ENCODE measurements at regions not wholly inside any gene's neighbourhood (a gene's known extent, or its start where the extent isn't known, plus 50 kb on each side); places are given as distances from the start of the nearest gene placed in this dataset.
"Not testable (repeated sequence)": the region's sequence is repeated elsewhere in the genome, so short reads cannot be mapped to it uniquely, and the experiment has no call there.

DNA sequence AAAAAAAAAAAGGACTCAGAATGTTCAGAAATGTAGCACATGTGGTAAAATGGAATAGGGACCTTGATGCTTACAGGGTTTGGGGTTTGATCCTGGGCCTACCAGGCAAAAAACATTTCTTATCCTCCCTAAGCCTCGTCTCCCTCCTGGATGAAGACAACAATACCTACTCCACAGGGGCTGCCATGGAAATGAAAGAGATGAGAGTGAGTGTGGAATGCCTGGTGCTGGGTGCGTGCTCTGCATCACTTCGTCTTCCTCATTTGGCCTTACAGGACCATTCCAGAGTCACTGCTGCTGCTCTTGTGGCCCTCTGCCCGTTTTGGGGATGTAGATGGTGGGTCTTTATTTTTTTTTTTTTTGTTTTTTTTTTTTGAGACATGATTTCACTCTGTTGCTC is 692.9 kb upstream of the EEF2KMT start:
- no peak for DNase-seq

- DNase-seq: no peak
Observed at GRCh38 chr16:5789033-5789432, 691.4 kb upstream of the EEF2KMT start.

DNA sequence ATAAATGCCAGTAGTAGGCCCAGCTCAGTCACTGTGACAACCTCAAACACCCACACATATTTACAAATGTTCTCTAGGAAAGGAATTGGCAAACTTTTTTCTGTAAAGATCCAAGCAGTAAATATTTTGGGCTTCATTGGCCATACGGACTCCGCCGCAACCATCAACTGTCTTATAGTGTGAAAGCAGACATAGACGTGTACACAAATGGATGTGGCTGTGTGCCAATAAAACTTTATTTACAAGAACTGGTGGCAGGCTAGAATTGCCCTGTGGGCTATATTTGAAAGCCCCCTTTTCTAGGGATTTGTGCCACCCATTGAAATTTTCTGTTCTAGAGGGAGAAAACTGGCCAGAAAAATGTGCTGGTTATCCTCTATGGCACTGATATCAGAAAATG is 683.8 kb upstream of the EEF2KMT start:
- DNase-seq: no peak

- no peak for DNase-seq
Observed at GRCh38 chr16:5776876-5777275, 679.3 kb upstream of the EEF2KMT start.

DNA sequence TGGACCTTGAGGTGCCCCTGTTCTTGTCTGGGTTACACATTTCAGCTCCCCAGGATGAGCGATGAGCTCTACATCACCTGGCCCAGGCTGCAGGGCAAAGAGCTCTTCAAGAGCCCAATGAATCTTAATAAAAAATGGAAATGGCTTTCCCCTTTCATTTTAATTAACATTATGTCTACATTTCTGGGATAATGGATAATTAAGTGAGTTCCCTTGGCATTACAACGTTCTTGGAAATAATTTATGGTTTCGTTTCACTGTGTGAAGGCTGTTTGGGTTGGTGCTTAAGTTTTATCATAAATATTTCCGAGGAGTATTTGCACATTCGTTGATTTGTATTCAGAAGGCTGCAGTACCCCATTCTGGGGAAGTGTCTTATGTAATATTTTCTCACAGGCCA is 678.3 kb upstream of the EEF2KMT start:
- DNase-seq: no peak

DNA sequence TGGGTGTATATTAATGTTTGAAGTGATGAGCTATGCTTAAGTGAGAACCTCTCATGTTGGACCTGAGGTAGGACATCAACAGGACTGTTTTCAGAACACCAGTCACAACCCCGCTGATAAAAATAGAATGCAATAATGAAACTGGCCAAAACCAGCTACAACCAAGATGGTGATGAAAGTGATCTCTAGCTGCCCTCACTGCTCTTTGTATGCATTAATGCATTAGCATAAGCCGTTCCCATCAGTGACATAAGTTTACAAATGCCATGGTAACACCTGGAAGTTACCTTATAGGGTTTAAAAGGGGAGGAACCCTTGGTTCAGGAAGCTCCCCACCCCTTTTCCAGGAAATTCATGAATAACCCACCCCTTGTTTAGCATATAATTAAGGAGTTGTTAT is 672.5 kb upstream of the EEF2KMT start:
- DNase-seq: no peak

- DNase-seq: no peak
Observed at GRCh38 chr16:5769513-5769912, 671.9 kb upstream of the EEF2KMT start.

- DNase-seq: no peak
Observed at GRCh38 chr16:5768445-5768844, 670.9 kb upstream of the EEF2KMT start.

DNA sequence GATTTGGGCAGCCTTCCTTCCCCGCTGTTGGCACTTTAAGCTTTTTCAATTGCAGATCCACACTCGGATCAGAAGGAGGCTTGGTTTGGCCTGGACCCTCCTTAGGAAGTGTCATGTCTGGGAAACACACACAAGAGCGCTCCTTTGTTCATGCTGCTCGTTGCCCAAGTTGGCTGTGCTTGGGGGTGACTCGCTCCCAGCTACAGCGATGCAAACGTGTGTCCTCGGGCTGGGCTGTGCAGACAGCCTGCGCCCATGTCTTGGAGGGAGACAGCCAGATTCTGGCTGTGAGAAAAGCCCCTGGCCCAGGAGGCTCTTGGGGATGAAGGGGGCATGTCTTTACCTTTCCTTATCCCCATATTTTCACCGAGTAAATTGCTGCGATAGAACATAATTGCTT is 665.6 kb upstream of the EEF2KMT start:
- no peak for DNase-seq

GRCh38 chr16:5762362-5762761 is 664.8 kb upstream of the EEF2KMT start:
- no peak for DNase-seq

DNA sequence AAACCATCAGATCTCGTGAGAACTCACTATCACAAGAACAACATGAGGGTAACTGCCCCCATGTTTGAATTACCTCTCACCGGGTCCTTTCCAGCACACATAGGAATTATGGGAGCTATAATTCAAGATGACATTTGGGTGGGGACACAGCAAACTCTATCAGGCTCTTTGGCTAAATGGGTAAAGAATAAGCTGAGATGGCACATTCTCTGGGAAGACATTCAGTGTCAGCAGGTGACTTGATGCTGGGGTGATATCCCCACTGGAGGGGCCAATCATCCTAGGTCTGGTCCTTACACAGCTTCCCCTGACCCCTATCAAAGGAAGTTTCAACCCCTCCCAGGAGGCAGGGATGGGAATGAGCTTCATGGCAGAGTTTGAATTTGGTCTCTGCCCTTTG is 664.0 kb upstream of the EEF2KMT start:
- DNase-seq: no peak

- no peak for DNase-seq
Observed at GRCh38 chr16:5758281-5758680, 660.7 kb upstream of the EEF2KMT start.

- DNase-seq: no peak
Observed at GRCh38 chr16:5756969-5757368, 659.4 kb upstream of the EEF2KMT start.

DNA sequence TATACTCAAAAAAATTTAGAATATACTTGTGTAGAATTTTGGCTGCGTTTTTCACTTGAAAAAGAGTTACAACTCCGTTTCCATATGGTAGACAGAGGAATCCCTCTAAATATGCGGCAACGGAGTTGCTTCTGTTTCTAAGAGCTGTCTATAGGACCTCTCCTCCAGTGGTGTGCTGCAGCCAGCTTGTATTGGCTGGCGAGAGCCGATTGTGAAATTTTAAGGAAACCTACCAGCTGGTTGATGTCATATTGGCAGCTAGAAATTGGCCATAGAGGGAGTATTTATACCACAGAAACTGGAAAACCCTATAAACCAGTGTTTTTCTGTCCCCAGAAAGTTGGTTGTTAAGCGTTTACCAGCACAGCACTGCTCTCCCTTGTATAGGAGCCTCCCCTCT is 655.8 kb upstream of the EEF2KMT start:
- no peak for DNase-seq

DNA sequence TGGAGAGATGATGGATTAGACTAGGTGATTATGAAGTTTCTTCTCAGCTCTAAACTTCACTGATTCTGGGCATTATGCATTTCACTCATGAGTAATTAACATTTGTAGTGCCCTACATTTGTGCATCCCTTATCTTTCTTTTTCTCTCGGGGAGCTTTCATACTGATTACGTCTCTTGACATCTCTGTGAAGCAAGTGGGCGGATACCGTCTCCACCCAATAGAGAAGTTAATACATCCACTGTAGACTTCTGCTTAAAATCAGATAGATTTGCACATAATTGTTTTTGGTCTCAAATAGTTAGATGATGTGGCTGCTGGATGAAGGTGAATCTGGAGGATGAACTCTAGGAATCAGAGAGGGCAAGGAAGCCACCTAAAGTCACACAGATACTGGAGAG is 653.6 kb upstream of the EEF2KMT start:
- DNase-seq: no peak

DNA sequence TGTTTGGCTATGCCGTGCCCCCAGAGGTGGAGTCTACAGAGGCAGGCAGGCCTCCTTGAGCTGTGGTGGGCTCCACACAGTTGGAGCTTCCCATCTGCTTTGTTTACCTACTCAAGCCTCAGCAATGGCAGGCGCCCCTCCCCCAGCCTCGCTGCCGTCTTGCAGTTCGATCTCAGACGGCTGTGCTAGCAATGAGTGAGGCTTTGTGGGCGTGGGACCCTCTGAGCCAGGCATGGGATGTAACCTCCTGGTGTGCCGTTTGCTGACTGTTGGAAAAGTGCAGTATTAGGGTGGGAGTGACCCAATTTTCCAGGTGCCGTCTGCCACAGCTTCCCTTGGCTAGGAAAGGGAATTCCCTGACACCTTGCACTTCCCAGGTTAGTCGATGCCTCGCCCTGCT is 652.8 kb upstream of the EEF2KMT start:
- DNase-seq: not testable (repeated sequence)

DNA sequence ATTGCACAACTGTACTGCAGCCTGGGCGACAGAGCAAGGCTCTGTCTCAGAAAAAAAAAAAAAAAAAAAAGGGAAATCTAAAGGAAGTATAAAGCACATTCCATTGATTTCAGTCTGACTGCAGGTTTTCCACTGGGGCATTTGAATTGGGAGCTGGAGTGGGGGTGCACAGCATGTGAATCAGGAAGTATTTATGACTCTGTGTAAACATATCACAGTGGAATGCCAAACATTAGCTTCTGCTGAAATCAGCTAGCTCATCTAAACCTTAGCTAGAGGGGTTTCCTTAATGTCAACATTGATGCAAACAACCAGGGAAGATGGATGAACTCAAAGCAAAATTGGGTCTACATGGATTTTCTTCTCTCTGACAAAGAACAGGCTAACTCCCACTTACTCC is 641.0 kb upstream of the EEF2KMT start:
- no peak for DNase-seq

GRCh38 chr16:5736209-5736930 is 638.8 kb upstream of the EEF2KMT start:
- no peak for DNase-seq

DNA sequence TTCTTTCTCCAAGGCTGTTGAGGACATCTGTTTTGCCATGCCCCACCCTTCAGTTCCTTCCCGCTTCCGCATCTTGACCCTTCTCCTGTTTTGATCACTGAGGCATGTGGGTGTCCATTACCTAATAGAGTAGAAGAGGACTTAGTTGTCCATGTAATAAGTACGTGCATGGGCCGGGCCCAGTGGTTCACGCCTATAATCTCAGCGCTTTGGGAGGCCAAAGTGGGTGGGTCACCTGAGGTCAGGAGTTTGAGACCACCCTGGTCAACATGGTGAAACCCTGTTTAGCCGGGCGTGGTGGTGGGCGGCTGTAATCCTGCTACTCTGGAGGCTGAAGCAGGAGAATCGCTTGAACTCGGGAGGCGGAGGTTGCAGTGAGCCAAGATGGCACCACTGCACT is 637.8 kb upstream of the EEF2KMT start:
- no peak for DNase-seq

- DNase-seq: no peak
Observed at GRCh38 chr16:5730783-5731182, 633.2 kb upstream of the EEF2KMT start.

- DNase-seq: no peak
Observed at GRCh38 chr16:5722116-5722619, 624.6 kb upstream of the EEF2KMT start.

DNA sequence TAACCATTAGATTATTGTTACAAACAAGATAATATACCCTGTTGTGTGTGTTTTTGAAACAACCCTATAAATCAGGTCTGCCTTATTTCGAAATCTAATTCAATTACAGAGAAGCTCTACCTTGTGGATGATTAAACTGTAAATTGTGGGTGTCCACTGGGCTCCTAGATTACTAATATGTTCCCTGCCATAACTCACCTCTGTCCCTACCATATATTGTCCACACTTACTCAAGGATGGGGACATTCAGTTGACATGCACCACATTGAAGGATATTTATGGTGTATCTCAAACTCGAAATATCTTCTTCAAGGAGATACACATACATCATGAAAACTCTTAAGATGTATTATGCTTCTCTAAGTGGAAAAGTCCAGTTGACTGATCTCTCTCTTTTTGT is 617.6 kb upstream of the EEF2KMT start:
- no peak for DNase-seq

DNA sequence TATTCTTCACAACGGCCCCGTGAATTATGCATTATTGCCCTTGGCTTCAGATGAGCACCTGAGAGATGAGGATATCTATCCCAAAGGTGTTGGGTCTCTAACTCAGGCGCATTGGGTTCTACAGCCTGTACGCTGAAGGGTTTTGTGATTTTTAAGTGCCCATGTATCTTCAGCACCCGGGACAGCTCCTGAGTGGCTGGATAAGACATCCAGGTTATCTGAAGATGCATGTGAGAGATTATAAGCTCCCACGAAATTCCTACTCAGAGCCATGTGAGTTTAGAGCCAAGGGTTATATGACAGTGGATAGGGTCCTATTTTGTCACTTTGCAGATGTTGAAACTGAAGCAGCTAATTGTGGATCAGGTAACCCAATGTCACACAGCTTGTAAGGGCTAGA is 612.3 kb upstream of the EEF2KMT start:
- DNase-seq: no peak

DNA sequence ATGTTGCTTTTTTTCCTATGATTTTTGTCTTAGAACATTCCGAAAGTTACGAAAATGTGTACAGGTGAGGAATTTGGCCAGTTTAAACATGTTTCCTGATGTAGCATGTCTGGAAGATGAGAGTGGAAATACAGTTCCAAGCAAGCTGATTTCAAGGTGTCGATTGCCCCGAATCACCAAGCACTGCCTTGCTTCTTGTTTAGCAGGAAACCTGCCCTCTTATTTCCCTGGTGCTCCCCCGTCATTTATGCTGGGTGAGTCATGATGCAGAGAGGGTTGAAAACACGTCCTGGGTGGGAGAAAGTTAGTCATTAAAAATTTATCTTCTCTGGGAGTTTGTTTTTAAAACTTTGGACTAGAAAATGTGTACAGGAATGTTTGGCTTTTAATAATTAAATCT is 608.6 kb upstream of the EEF2KMT start:
- no peak for DNase-seq

- DNase-seq: no peak
Observed at GRCh38 chr16:5704271-5704670, 606.7 kb upstream of the EEF2KMT start.

Data from activated CD4-positive, alpha-beta T cell treated with anti-CD3 and anti-CD28 coated beads, Interleukin-2, amount 50 U/mL, for 1 hour (primary cell).